ENCODE measurements at regions not wholly inside any gene's neighbourhood (a gene's known extent, or its start where the extent isn't known, plus 50 kb on each side); places are given as distances from the start of the nearest gene placed in this dataset.

DNA sequence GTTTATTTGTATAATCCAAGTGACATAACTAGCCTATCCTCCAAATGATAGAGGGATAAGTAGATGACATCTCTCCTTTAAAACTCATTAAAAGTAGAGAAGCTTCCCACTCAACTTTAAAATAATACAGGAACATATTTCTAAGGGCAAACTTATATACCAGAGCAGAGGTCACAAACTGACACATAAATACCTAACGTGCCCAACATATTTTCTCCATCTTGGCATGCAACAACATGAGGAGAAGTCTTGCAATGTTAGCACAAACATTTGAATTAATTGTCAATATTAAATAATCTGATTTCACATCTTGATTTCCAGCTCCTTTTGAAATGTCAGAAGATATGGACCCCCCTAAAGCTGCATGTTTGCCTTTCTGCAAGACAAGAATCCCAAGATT lies 335.0 kb downstream of the DEPDC1B start:
- TF ChIP-seq POLR2A (IDR thresholded peaks at IDR 0.05), result no peak
- TF ChIP-seq, protein P1, sequence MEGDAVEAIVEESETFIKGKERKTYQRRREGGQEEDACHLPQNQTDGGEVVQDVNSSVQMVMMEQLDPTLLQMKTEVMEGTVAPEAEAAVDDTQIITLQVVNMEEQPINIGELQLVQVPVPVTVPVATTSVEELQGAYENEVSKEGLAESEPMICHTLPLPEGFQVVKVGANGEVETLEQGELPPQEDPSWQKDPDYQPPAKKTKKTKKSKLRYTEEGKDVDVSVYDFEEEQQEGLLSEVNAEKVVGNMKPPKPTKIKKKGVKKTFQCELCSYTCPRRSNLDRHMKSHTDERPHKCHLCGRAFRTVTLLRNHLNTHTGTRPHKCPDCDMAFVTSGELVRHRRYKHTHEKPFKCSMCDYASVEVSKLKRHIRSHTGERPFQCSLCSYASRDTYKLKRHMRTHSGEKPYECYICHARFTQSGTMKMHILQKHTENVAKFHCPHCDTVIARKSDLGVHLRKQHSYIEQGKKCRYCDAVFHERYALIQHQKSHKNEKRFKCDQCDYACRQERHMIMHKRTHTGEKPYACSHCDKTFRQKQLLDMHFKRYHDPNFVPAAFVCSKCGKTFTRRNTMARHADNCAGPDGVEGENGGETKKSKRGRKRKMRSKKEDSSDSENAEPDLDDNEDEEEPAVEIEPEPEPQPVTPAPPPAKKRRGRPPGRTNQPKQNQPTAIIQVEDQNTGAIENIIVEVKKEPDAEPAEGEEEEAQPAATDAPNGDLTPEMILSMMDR (IDR thresholded peaks at IDR 0.05), result no peak
- DNase-seq (ENCODE audit: low spot score in 2 of 2), result no peak
- intact Hi-C loops (cut with DNase I; ENCODE audit: low total_unique reads), result no loop called here
- H3K4me3 ChIP-seq (ENCODE audit: low read depth, poor library complexity, severe bottlenecking), result no peak overlapping the region
- 63 to 70% methylated on average over 1 of the region's 1 CpG for WGBS, 2 donors

DNA sequence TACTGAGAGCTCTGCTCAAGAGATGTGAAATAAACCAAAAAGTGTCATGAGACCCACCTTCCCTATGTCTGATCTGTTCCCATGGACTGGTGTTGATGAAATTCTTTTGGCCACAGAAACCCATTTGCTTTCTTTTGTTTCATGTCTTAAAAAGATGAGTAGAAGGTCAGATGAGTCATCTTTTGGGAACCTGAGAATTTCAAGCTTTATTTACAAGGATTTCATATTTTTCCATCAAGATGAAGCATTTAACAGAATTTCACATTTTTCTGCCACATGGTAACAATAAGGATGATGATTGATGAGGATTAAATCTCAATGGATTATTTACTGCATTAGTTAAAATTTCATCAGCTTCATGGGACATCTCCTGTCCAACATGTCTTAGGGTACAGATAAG lies 337.8 kb downstream of the DEPDC1B start:
- intact Hi-C loops (cut with DNase I; ENCODE audit: low total_unique reads), result no loop called here
- no peak overlapping the region for H3K4me3 ChIP-seq (ENCODE audit: low read depth, poor library complexity, severe bottlenecking)
- no peak for DNase-seq (ENCODE audit: low spot score in 2 of 2)
- TF ChIP-seq, protein P1 (IDR thresholded peaks at IDR 0.05), result no peak
- TF ChIP-seq POLR2A (IDR thresholded peaks at IDR 0.05), result no peak

DNA sequence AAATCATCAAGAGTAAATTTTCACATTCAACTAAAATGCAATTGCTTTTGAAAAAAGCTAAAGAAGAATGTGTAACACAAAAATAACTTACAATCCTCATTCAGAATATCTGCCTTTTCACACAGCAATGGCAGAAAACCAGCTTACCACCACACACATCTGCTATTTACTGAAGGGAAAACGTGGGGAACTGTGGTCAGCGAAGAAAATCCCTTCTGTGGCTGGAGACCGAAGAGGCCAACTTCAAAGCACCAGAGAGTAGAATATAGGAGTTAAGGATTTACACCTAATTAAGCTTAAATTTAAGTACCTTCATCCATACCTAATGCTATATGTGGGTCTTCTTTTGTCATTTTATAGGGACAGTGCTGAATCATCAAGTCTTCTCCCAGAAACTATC lies 339.6 kb downstream of the DEPDC1B start:
- 88 to 91% methylated on average over 3 of the region's 3 CpGs for WGBS, 2 donors
- no peak for TF ChIP-seq POLR2A (IDR thresholded peaks at IDR 0.05)
- TF ChIP-seq, protein P1 (IDR thresholded peaks at IDR 0.05), result no peak
- intact Hi-C loops (cut with DNase I; ENCODE audit: low total_unique reads), result no loop called here
- no peak for DNase-seq (ENCODE audit: low spot score in 2 of 2)
- H3K4me3 ChIP-seq (ENCODE audit: low read depth, poor library complexity, severe bottlenecking), result no peak overlapping the region

DNA sequence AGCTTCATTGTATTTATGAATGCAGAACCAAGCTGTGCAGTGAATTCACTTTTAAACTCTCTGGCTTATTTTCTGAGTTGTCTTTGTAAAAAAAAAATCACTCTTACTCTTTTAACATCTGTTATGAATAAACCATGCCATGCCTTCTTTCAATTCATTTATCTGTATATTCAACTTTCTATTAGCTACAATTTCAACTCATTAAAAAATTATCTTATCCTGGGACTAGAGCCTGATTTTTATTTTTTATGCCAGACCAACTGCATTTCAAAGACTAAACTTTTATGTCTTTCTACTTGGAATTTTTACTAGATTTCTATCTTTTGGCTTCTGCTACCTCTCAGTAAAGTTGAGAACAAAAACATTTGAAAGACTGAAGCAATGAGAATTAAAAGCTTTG lies 342.7 kb downstream of the DEPDC1B start:
- intact Hi-C loops (cut with DNase I; ENCODE audit: low total_unique reads), result no loop called here
- TF ChIP-seq POLR2A (IDR thresholded peaks at IDR 0.05), result no peak
- TF ChIP-seq, protein P1 (IDR thresholded peaks at IDR 0.05), result no peak
- no peak for DNase-seq (ENCODE audit: low spot score in 2 of 2)

DNA sequence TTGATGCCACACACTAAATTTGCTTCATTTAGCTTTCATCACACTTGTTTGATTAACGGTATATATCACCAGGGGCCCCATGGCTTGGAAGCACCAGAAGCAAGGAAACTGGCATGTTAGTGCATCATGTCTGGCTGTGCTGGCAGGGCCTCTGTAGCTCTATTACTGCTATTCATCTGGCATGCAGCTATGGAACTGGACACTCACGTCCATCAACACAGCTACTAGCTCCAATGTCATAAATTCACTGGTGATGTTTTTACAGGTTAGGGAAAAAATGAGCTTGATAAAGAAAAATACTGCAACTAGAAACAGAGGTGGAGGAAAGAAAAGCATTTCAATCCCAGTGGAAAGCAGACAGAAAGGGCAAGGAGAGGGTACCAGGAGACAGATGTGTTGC lies 343.2 kb downstream of the DEPDC1B start:
- WGBS, 2 donors, result 46 to 50% methylated on average over 2 of the region's 2 CpGs
- TF ChIP-seq, protein P1 (IDR thresholded peaks at IDR 0.05), result no peak
- no peak for TF ChIP-seq POLR2A (IDR thresholded peaks at IDR 0.05)
- H3K4me3 ChIP-seq (ENCODE audit: low read depth, poor library complexity, severe bottlenecking), result no peak overlapping the region
- no peak for DNase-seq (ENCODE audit: low spot score in 2 of 2)
- intact Hi-C loops (cut with DNase I; ENCODE audit: low total_unique reads), result no loop called here

More for the DNA sequence above, 342.7 kb downstream of the DEPDC1B start:
- no peak overlapping the region for H3K4me3 ChIP-seq (ENCODE audit: low read depth, poor library complexity, severe bottlenecking)

DNA sequence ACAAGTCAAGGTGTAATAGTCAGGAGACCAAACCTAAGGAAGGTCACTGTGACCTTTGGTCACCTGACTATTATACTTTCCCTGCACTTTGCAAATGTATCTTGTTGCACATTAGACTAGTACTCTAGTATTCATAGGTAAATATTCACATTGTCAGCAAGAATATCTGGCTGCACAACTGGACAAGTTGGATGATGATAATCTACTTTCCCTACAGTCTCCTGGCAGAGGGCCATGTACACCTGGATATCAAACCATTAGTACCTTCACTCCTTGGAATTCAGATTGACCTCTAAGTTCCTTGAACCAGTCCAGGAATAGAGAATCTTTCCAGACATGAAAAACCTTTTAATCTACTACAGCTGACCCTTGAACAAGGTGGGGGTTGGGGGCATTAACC lies 344.8 kb downstream of the DEPDC1B start:
- no peak for DNase-seq (ENCODE audit: low spot score in 2 of 2)
- intact Hi-C loops (cut with DNase I; ENCODE audit: low total_unique reads), result no loop called here
- TF ChIP-seq POLR2A (IDR thresholded peaks at IDR 0.05), result no peak
- H3K4me3 ChIP-seq (ENCODE audit: low read depth, poor library complexity, severe bottlenecking), result no peak overlapping the region
